Sigmoid colon (tissue), 3 donors: ENCODE measurements at regions not wholly inside any gene's neighbourhood (a gene's known extent, or its start where the extent isn't known, plus 50 kb on each side); places are given as distances from the start of the nearest gene placed in this dataset.

Experiments
- POLR2A ChIP-seq, 2 donors: fragments of 450-650 bp; IDR thresholded peaks; one replicate each; pipeline ENCODE4 v1.6.1; 2016; ENCODE audit warnings: antibody characterized with exemption in 2 of 2, mild to moderate bottlenecking in 2 of 2, moderate library complexity in 2 of 2
- TF ChIP-seq, protein P1 (sequence below), 4 experiments: fragments of 450-650 bp in 3 of 4; fragments of 200-600 bp in 1 of 4; IDR thresholded peaks; one replicate each; pipeline ENCODE4 v1.5.1; 2016 to 2019; ENCODE audit warnings: antibody characterized with exemption in 4 of 4, mild to moderate bottlenecking in 3 of 4, moderate library complexity in 2 of 4

GRCh38 chr2:203814661-203815540 is 52.7 kb upstream of the CTLA4 start:
- TF ChIP-seq, protein P1, sequence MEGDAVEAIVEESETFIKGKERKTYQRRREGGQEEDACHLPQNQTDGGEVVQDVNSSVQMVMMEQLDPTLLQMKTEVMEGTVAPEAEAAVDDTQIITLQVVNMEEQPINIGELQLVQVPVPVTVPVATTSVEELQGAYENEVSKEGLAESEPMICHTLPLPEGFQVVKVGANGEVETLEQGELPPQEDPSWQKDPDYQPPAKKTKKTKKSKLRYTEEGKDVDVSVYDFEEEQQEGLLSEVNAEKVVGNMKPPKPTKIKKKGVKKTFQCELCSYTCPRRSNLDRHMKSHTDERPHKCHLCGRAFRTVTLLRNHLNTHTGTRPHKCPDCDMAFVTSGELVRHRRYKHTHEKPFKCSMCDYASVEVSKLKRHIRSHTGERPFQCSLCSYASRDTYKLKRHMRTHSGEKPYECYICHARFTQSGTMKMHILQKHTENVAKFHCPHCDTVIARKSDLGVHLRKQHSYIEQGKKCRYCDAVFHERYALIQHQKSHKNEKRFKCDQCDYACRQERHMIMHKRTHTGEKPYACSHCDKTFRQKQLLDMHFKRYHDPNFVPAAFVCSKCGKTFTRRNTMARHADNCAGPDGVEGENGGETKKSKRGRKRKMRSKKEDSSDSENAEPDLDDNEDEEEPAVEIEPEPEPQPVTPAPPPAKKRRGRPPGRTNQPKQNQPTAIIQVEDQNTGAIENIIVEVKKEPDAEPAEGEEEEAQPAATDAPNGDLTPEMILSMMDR (IDR thresholded peaks at IDR 0.05) = peak; percentile 18 to 67 (median 64)
- TF ChIP-seq POLR2A (IDR thresholded peaks at IDR 0.05) = no peak
